MG63 (cell line): ENCODE measurements at regions not wholly inside any gene's neighbourhood (a gene's known extent, or its start where the extent isn't known, plus 50 kb on each side); places are given as distances from the start of the nearest gene placed in this dataset.

Source experiments
- DNase-seq: peaks from one replicate; pipeline ENCODE4 v3.0.0-alpha.2; 2020
- H3K27me3 ChIP-seq: fragments of 250-450 bp; sonication (Bioruptor Pico); 2 replicates; pipeline ENCODE4 v1.5.1; 2020; ENCODE audit warnings: mild to moderate bottlenecking, moderate library complexity
- H3K36me3 ChIP-seq: fragments of 250-450 bp; sonication (Bioruptor Pico); 2 replicates; pipeline ENCODE4 v1.5.1; 2020; ENCODE audit warnings: mild to moderate bottlenecking, moderate library complexity
- H3K4me3 ChIP-seq: fragments of 250-450 bp; sonication (Bioruptor Pico); 2 replicates; pipeline ENCODE4 v1.5.1; 2020; ENCODE audit warnings: mild to moderate bottlenecking, moderate library complexity
- H3K9me3 ChIP-seq: fragments of 250-450 bp; sonication (Bioruptor Pico); 2 replicates; pipeline ENCODE4 v1.5.1; 2020; ENCODE audit warnings: mild to moderate bottlenecking, moderate library complexity

DNA sequence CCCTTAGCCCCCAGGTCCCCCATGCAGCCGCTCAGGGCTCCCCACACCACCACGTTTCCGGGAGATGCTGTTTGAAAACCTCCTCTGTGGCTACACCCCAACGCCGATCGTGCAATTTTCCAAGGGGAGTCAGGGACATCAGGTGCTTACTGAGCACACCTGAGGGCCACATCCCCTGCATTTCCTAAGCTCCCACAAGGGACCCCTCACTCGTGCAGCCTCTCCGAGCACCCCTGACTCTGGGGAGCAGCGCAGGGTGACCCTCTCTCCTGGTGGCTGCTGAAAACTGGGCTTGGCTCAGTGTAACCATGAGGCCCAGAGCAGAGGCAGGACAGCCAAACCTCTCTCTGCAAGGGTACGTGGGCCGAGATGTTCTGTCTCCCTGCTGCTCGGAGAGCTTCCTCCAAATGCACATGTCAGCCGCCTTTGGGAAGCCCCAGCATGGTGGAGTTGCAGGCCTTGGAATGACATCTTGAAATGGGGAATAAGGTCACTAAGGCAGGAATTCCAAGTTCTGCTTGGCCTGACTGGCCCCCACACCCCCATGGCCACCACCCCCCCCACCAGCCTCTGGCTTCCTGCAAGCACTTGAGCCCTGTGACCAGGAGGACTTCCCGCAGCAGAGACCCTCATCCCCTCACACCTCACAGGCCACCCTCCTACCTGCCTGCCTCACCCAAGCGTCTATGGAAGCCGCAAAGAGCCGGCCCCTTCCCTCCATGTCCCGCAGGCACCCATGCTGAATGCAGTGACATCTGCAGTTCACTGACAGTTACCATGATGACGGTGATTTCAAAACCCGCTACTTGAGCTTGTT is 257.4 kb downstream of the BRD1 start:
- DNase-seq: no peak
- no peaks in the 10 kb centered on the region for H3K36me3 ChIP-seq
- no peak overlapping the region for H3K4me3 ChIP-seq
- H3K27me3 ChIP-seq: peaks cover 4% of the 10 kb centered on the region; the same call in 1 of the 2 replicates
- H3K9me3 ChIP-seq: no peaks in the 10 kb centered on the region

DNA sequence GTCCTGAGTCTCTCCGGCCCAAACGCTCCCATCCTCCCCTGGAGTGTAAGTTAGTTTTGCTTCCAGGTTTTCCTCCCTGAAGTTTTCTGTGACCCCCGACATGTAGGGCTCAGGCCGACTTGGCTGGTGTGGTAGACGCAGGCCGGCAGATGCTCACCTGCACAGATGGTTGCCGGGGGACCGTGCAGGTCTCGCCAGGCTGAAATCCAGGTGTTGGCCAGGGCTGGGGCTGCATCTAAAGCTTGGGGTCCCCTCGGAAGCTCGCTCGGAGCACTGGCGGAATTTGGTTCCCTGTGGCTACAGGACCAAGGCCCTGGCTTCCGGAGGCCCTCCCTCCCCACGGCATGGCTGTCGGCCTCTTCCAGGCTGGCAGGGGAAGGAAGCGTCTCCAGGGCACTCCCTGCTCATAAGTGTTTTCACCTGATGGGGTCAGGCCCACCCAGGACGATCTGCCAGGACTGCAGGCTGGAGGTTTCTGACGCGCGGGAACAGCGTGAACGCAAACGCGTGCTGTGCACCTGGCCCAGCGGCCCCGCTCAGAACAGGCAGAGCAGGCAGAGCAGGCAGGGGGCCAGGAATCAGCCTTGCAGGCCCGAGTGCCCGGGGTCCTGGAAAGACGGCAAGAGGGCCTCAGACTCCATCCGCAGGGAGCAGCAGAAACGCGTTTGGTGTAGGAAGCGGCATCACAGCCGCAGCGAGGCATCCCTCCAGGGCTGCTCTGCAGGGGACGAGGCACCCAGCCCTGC is 258.2 kb downstream of the BRD1 start:
- no peaks in the 10 kb centered on the region for H3K36me3 ChIP-seq
- DNase-seq: no peak
- peaks cover 4% of the 10 kb centered on the region; the same call in 1 of the 2 replicates for H3K27me3 ChIP-seq
- H3K9me3 ChIP-seq: no peaks in the 10 kb centered on the region
- H3K4me3 ChIP-seq: no peak overlapping the region

DNA sequence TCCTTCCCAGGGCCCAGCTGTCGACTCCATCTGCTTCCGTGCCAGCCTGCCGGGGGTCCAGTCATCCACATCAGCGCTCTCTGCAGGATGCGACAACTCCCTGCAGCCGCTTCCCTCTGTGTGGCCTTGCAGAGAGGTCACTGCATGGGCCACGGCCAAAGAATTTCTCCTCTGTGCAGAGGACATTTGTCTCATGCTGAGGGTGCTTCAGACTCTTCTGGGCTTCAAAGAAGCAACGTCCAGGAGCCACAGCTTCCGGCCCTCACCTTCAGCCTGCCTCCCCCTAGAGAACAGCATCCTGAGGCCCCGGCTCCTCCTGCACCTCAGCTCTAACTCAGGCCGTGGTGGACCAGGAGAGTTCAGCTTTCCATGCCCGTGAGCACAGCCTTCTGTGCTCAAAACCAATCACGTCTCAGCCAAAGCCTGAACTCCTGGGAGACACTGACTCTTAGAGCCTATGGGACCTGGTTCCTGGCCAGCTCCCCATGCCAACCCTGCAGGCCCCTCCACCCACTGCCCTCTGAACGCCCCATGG is 258.9 kb downstream of the BRD1 start:
- H3K9me3 ChIP-seq: no peaks in the 10 kb centered on the region
- DNase-seq: no peak

DNA sequence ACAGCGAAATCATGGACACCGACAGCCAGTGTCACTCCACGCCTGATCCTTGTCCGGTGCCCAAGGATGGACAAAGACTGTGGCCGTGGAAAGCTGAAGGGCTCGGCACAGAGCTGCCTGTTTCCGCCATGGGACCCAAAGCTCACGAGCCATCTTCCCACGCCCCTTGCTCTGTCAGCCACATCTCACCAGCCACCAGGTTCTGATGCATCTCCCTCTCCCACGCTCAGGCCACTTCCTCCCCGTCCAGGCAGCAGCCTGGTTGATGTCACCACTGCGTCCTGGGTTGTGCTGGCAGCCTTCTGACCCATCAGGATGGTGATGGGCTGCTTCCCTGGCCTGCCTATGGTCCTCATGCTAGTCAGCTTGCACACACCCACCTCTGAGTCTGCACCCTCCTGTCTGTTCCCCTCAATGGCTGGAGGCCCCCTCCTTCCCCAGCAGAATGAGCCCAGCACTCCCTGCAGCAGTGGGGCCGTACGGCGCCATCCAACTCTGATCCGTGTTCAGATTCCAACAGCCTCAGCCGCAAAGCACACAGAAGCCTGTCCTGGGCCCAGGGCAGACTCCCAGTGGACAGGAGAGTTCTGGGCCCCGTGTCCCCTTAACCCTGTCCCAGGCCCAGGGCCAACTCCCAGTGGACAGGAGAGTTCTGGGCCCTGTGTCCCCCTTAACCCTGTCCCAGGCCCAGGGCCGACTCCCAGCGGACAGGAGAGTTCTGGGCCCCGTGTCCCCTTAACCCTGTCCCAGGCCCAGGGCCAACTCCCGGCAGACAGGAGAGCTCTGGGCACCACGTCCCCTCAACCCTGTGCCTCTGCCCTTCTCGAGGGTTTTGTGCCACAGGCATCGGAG is 259.5 kb downstream of the BRD1 start:
- no peaks in the 10 kb centered on the region for H3K9me3 ChIP-seq
- H3K27me3 ChIP-seq: peaks cover 4% of the 10 kb centered on the region; the same call in 1 of the 2 replicates
- DNase-seq: no peak
- no peak overlapping the region for H3K4me3 ChIP-seq
- no peaks in the 10 kb centered on the region for H3K36me3 ChIP-seq

More for the DNA sequence above, 258.9 kb downstream of the BRD1 start:
- Histone ChIP-seq H3K36me3 (no peaks in the 10 kb centered on the region), H3K4me3 (no peak overlapping the region), H3K27me3 (peaks cover 4% of the 10 kb centered on the region; the same call in 1 of the 2 replicates)

DNA sequence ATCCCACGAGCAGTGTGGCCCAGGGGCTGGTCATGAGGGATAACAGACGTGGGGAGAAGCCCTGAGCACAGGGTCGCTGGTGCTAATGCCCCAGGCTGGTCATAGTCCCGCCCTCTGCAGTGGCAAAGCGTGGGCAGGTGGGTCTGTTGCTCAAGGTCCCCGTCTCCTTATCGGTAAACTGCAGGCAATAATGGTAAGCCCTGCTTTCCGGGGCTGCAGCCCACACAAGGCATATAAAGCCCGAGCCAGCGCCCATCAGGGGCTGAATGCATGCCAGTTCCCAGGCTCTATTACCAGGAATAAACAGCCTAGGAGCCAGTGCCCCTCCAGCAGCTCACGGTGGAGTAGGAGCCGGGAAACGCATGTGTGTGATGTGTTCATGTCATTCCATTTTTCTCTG is 261.0 kb downstream of the BRD1 start:
- Histone ChIP-seq H3K9me3 (no peaks in the 10 kb centered on the region), H3K27me3 (peaks cover 5% of the 10 kb centered on the region; the same call in 1 of the 2 replicates), H3K4me3 (no peak overlapping the region), H3K36me3 (no peaks in the 10 kb centered on the region)
- no peak for DNase-seq

DNA sequence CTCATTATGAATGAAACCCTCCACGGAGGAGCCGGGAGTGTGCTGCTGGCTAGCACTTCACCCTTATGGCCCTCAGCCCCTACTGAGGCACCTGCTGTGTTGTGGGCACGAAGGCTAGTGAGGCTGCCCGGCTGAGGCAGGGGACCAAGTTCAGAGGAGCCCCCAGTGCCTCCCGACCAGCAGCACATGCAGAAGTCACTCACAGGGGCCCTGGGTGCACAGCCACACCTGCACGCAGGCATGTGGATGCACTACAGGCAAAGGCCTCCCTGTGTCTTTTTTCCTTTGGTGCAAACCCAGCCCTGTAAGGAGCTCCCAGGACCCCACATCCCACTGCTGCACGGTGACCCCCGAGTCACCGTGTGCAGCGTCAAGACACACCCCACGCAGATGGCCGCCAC is 261.5 kb downstream of the BRD1 start:
- peaks cover 7% of the 10 kb centered on the region; the same call in 1 of the 2 replicates for H3K27me3 ChIP-seq
- H3K4me3 ChIP-seq: no peak overlapping the region
- DNase-seq: no peak
- H3K9me3 ChIP-seq: no peaks in the 10 kb centered on the region
- H3K36me3 ChIP-seq: no peaks in the 10 kb centered on the region

DNA sequence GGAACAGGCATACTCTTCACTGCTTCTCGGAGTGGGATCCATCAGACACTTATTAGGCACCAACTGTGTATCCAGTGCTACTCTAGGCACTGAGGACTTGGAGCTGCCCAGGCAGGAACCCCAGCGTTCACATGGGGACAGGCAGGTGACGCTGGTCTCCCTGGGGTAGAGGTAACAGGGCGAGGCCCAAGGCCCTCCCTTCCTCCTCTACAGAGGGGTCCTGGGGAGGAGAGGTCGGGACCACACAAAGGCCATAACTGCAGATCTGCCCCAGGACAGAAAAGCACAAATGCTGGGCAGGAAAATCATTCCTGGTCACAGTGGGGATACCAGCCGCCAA is 262.2 kb downstream of the BRD1 start:
- DNase-seq: no peak
- H3K27me3 ChIP-seq: peaks cover 7% of the 10 kb centered on the region; the same call in 1 of the 2 replicates
- no peaks in the 10 kb centered on the region for H3K9me3 ChIP-seq
- H3K4me3 ChIP-seq: no peak overlapping the region
- no peaks in the 10 kb centered on the region for H3K36me3 ChIP-seq

DNA sequence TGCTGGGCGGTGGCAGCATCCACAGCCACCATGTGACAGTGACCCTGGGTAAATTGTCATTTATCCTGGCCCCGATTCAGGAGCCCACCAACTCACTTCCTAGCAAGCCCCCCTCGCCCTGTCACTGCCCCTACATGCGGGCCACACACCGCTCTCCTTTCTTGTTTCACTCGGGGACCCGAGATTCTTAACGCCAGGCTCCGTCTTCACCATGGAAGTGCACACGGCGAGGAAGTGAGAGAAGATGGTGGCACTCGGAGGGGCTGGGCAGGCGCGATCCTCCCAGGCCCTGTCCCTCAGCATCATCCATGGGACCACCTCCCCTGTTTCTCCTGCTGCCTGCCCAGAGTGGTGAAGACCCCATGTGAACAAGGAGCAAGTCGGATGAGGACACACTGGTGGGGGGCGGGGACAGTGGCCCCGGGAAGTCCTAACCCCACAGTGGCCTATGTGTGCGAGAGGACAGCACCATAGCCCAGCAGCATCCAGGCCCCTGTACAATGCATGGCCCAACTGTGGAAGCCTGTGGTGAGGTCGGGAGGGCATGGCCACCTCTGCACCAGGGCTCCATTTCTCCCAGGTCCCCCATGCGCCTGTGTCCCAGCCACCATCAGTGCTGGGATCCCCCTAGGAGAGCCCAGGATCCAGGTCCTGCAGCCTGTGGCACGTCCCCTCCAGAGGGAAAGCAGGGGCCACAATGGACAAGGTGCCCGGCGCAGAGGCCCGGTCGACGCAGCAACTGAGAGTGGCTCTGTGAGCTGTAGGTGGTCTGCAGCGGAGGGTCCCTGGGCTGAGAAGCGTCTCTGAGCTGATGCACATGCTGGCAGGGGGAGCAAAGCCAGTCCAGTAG is 262.8 kb downstream of the BRD1 start:
- Histone ChIP-seq H3K9me3 (no peaks in the 10 kb centered on the region), H3K27me3 (peaks cover 9% of the 10 kb centered on the region; the same call in 1 of the 2 replicates), H3K36me3 (no peaks in the 10 kb centered on the region), H3K4me3 (no peak overlapping the region)
- DNase-seq: no peak

DNA sequence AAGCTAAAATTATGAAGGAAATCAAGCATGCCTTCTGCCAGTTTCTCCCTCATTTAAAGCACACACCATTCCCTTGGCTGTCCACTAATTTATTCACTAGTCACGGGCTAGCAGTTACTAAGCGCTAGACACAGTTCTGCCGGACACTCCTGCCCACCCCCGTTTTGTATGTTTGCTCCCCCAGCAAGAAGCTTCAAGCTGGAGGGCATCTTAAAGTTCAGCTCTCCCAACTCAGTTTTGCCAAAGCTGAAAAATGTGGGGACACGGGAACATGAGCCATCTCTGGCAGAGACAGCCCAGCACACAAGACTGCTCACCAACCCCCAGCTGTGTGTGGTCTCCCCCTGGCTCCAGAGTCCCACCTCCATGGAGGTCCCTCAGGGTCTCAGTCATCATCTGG is 263.6 kb downstream of the BRD1 start:
- Histone ChIP-seq H3K9me3 (no peaks in the 10 kb centered on the region; the same call in 1 of the 2 replicates), H3K4me3 (no peak overlapping the region), H3K36me3 (no peaks in the 10 kb centered on the region), H3K27me3 (peaks cover 14% of the 10 kb centered on the region)
- no peak for DNase-seq

DNA sequence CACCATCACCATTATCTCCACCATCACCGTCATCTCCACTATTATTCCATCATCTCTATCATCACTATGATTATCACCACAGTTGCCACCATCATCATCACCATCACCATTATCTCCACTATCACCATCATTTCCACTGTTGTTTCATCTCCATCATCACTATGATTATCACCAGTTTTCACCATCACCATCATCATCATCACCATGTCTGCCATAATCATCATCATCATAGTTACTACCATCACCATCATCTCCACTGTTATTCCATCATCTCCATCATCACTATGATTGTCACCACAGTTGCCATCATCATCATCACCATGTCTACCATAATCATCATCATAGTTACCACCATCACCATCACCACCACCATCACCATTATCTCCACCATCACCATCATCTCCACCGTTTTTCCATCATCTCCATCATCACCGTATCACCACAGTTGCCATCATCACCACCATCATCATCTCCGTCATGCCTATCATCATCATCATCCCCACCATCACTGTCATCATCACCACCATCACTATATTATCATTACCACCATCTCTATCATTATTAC is 264.9 kb downstream of the BRD1 start:
- Histone ChIP-seq H3K9me3 (no peaks in the 10 kb centered on the region; the same call in 1 of the 2 replicates), H3K27me3 (peaks cover 21% of the 10 kb centered on the region), H3K4me3 (no peak overlapping the region), H3K36me3 (no peaks in the 10 kb centered on the region)
- DNase-seq: no peak

DNA sequence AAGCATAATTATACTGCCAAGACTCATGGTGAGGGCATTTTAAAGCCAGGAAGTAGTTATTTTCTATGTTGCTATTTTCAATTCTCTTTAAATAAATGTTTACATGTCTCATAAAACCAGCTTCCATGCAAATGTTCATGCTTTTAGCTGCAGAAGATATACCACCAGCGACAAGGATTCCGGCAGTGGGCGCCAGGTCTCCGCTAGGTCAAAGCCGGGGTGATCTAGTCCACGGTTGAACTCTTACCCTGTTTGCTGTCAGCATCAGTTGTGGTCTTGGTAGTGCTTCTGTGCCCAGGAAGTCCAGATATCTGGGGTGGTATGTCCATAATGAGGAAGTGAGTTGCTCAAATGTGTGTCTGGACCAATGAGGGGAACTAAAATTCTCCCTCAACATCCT is 265.7 kb downstream of the BRD1 start:
- DNase-seq: no peak
- H3K27me3 ChIP-seq: peaks cover 24% of the 10 kb centered on the region
- no peaks in the 10 kb centered on the region for H3K36me3 ChIP-seq
- no peaks in the 10 kb centered on the region; the same call in 1 of the 2 replicates for H3K9me3 ChIP-seq
- no peak overlapping the region for H3K4me3 ChIP-seq

DNA sequence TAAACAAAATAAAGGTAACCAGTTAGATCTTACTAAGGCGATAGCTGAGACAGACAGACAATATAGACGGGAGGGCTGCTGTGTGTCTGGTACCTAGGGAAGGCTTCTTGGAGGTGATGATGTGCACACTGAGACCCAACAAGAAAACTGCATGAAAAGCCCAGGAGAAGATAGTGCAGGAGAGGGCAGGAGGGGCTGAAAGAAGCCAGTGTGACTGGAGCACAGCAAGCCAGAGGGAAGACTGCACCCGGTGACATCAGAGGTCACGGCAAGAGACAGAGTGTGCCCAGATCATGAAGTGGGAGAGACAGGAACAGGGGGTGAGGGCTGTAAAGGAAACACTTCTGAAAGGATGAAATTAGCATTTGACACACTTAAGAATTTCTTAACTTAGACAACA is 266.3 kb downstream of the BRD1 start:
- Histone ChIP-seq H3K36me3 (no peaks in the 10 kb centered on the region), H3K9me3 (no peaks in the 10 kb centered on the region; the same call in 1 of the 2 replicates), H3K4me3 (no peak overlapping the region), H3K27me3 (peaks cover 24% of the 10 kb centered on the region)
- DNase-seq: no peak

DNA sequence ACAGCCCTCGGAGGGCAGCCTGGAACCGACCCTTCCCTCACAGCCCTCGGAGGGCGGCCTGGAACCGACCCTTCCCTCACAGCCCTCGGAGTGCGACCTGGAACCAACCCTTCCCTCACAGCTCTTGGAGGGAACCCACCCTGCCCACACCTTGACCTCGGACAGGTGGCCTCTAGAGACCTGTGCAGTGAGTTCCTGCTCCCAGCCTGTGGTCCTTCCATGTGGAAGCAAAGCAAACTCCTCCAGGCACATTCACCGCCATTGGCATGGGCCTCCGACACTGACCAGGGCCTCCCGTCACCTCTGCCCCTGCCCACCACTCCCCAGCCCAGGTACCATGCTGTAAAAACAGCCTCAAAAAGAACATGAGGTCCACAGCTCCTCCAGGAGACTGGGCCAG is 272.1 kb downstream of the BRD1 start:
- DNase-seq: no peak
- Histone ChIP-seq H3K4me3 (no peak overlapping the region), H3K36me3 (no peaks in the 10 kb centered on the region), H3K9me3 (no peaks in the 10 kb centered on the region; the same call in 1 of the 2 replicates), H3K27me3 (peaks cover 17% of the 10 kb centered on the region)

DNA sequence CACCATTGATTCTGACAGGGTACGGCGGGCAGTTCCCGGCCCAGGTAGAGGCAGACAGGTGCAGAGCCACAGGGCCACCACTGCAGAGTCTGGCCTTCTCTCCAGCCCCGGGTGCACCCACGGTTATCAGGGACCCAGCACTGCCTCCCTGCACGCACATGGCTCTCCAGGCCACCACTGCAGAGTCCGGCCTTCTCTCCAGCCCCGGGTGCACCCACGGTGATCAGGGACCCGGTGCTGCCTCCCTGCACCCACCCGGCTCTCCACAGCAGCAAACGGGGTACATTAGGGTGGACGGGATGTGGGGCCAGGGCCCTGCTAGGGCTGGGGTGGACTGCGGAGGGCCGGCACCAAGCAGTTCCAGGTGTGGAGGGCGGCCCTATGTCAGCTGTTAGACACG is 272.9 kb downstream of the BRD1 start:
- Histone ChIP-seq H3K36me3 (no peaks in the 10 kb centered on the region), H3K9me3 (no peaks in the 10 kb centered on the region; the same call in 1 of the 2 replicates)
- DNase-seq: no peak

DNA sequence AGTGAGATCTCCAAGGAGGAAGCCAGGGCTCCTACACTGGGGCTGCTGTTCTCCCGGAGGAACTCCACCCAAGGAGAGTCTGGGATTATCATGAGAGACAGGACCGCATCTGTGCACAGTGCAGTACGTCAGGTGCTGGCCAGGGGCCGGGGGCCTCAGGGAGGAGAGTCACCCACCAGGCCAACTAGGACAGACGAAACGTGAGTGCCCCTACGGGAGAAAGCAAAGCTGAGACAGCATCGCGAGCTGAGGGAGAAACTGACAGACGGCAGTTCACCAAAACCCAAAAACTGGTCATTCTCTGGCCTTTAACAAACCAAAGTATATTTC is 273.4 kb downstream of the BRD1 start:
- Histone ChIP-seq H3K36me3 (no peaks in the 10 kb centered on the region), H3K4me3 (no peak overlapping the region), H3K9me3 (no peaks in the 10 kb centered on the region; the same call in 1 of the 2 replicates), H3K27me3 (peaks cover 13% of the 10 kb centered on the region)
- DNase-seq: no peak

More for the DNA sequence above, 272.9 kb downstream of the BRD1 start:
- H3K27me3 ChIP-seq: peaks cover 15% of the 10 kb centered on the region
- no peak overlapping the region for H3K4me3 ChIP-seq
